ENCODE measurements at regions not wholly inside any gene's neighbourhood (a gene's known extent, or its start where the extent isn't known, plus 50 kb on each side); places are given as distances from the start of the nearest gene placed in this dataset.

- DNase-seq (ENCODE audit: low read depth): no peak
Measured at GRCh38 chr2:23241611-23242245, 143.3 kb upstream of the KLHL29 start.

- DNase-seq (ENCODE audit: low read depth): no peak
Measured at GRCh38 chr2:23243073-23243659, 141.8 kb upstream of the KLHL29 start.

- no peak for DNase-seq (ENCODE audit: low read depth)
Measured at GRCh38 chr2:23244617-23245016, 140.4 kb upstream of the KLHL29 start.

GRCh38 chr2:23246992-23247683 is 137.8 kb upstream of the KLHL29 start:
- DNase-seq (ENCODE audit: low read depth): no peak

GRCh38 chr2:23248667-23249066 is 136.3 kb upstream of the KLHL29 start:
- DNase-seq (ENCODE audit: low read depth): no peak

GRCh38 chr2:23249348-23249747 is 135.6 kb upstream of the KLHL29 start:
- DNase-seq (ENCODE audit: low read depth): no peak

GRCh38 chr2:23250371-23250770 is 134.6 kb upstream of the KLHL29 start:
- DNase-seq (ENCODE audit: low read depth): no peak

GRCh38 chr2:23256643-23257042 is 128.3 kb upstream of the KLHL29 start:
- no peak for DNase-seq (ENCODE audit: low read depth)

GRCh38 chr2:23260621-23261020 is 124.4 kb upstream of the KLHL29 start:
- DNase-seq (ENCODE audit: low read depth): no peak

- DNase-seq (ENCODE audit: low read depth): no peak
Measured at GRCh38 chr2:23268467-23269263, 116.3 kb upstream of the KLHL29 start.

- no peak for DNase-seq (ENCODE audit: low read depth)
Measured at GRCh38 chr2:23269747-23270146, 115.2 kb upstream of the KLHL29 start.

GRCh38 chr2:23270810-23271209 is 114.2 kb upstream of the KLHL29 start:
- no peak for DNase-seq (ENCODE audit: low read depth)

GRCh38 chr2:23271230-23271629 is 113.7 kb upstream of the KLHL29 start:
- DNase-seq (ENCODE audit: low read depth): no peak

GRCh38 chr2:23273786-23274185 is 111.2 kb upstream of the KLHL29 start:
- DNase-seq (ENCODE audit: low read depth): no peak

GRCh38 chr2:23280401-23280800 is 104.6 kb upstream of the KLHL29 start:
- DNase-seq (ENCODE audit: low read depth): no peak

GRCh38 chr2:23283653-23284052 is 101.3 kb upstream of the KLHL29 start:
- DNase-seq (ENCODE audit: low read depth): no peak

- no peak for DNase-seq (ENCODE audit: low read depth)
Measured at GRCh38 chr2:23285091-23285800, 99.7 kb upstream of the KLHL29 start.

GRCh38 chr2:23286031-23286757 is 98.8 kb upstream of the KLHL29 start:
- DNase-seq (ENCODE audit: low read depth): no peak

- DNase-seq (ENCODE audit: low read depth): no peak
Measured at GRCh38 chr2:23286758-23287704, 97.9 kb upstream of the KLHL29 start.

- DNase-seq (ENCODE audit: low read depth): no peak
Measured at GRCh38 chr2:23289671-23290070, 95.3 kb upstream of the KLHL29 start.
